ENCODE measurements at regions not wholly inside any gene's neighbourhood (a gene's known extent, or its start where the extent isn't known, plus 50 kb on each side); places are given as distances from the start of the nearest gene placed in this dataset.

DNA sequence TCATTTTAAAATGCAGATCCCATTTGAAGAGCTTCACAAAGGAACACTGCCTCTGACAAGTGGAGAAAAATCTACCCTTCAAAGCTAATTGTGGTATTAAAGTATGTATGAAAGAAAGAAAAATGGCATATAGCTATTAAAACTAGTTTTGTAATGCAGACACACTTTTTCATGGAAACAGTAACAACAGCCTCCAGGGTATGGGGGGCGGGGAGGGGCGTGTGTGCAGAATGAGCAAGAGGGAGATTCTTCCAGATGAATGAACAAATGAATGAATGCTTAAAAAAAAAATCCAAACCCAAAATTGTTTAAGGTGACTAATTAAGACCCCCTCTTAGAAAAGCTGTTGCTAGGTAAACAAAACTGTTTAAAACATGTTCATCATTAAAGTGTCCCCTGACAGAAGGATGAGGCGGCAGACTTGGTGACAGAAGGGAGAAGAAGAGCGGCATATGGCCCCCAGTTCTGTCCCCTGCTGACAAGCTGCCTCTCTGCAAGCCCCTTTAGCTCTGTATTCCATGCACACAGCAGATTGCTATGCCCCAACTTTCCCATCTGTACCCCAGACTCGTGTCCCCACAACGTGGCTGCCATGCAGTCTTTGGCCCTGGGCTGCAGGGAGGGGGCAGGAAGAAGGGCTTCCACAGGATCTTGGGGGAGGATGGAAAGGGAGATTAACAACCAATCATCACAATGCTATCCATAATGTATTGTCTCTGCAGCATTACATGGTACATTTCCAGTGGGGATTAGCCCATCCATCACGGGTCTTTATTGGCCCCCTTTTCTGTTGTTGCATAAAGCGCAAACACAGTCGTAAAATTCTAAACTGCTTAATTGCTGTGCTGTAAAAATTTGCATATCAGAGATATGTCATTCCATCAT is 108.4 kb upstream of the OLIG3 start:
- no peak for DNase-seq (ENCODE audit: low read depth, low spot score)
- in situ Hi-C loops (cut with HindIII; ENCODE audit: low sequenced_read_pairs), result no loop called here
- TF ChIP-seq, protein P1, sequence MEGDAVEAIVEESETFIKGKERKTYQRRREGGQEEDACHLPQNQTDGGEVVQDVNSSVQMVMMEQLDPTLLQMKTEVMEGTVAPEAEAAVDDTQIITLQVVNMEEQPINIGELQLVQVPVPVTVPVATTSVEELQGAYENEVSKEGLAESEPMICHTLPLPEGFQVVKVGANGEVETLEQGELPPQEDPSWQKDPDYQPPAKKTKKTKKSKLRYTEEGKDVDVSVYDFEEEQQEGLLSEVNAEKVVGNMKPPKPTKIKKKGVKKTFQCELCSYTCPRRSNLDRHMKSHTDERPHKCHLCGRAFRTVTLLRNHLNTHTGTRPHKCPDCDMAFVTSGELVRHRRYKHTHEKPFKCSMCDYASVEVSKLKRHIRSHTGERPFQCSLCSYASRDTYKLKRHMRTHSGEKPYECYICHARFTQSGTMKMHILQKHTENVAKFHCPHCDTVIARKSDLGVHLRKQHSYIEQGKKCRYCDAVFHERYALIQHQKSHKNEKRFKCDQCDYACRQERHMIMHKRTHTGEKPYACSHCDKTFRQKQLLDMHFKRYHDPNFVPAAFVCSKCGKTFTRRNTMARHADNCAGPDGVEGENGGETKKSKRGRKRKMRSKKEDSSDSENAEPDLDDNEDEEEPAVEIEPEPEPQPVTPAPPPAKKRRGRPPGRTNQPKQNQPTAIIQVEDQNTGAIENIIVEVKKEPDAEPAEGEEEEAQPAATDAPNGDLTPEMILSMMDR (IDR thresholded peaks at IDR 0.05; ENCODE audit: low read depth, low read length), result no peak
- no peak overlapping the region for H3K4me3 ChIP-seq (ENCODE audit: low read depth, low read length)

DNA sequence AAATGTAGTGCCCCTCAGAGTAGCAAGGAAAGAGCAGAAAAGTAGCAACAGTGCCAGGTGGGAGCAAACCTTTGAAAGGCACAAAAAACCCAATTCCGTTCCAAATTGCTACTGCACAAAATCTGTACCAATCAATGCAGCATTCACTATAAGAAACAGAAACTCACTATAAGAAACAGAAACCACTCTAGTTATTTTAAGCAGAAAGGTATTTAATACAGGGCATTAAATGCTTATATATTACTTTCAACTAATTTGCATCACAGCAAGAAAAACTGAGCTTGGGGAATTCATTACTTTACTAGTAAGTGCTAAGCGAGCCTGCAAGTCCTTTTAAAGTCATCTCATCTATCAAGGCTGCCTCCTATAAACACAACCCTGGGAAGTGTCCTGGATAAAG is 116.5 kb upstream of the OLIG3 start:
- H3K4me3 ChIP-seq (ENCODE audit: low read depth, low read length), result no peak overlapping the region
- TF ChIP-seq, protein P1 (IDR thresholded peaks at IDR 0.05; ENCODE audit: low read depth, low read length), result no peak
- DNase-seq (ENCODE audit: low read depth, low spot score), result no peak
- in situ Hi-C loops (cut with HindIII; ENCODE audit: low sequenced_read_pairs), result no loop called here

DNA sequence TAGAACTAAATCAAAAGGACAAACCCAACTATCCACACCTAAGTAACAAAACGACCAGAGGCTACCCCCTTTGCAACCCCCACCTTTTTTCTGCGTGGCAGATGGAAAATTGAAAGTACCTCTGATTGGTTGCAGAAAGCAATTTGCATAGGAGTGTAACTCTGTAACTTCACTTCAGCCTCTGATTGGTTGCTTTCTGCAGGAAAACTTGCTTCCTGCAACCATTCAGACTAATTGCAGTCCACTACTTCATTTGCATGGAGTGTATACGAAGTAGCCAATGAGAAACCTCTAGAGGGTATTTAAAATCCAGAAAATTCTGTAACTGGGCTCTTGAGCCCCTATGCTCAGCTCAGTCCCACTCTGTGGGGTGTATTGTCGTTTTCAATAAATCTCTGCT is 129.1 kb upstream of the OLIG3 start:
- no peak for DNase-seq (ENCODE audit: low read depth, low spot score)
- TF ChIP-seq, protein P1 (IDR thresholded peaks at IDR 0.05; ENCODE audit: low read depth, low read length), result no peak
- no peak overlapping the region for H3K4me3 ChIP-seq (ENCODE audit: low read depth, low read length)
- in situ Hi-C loops (cut with HindIII; ENCODE audit: low sequenced_read_pairs), result no loop called here

DNA sequence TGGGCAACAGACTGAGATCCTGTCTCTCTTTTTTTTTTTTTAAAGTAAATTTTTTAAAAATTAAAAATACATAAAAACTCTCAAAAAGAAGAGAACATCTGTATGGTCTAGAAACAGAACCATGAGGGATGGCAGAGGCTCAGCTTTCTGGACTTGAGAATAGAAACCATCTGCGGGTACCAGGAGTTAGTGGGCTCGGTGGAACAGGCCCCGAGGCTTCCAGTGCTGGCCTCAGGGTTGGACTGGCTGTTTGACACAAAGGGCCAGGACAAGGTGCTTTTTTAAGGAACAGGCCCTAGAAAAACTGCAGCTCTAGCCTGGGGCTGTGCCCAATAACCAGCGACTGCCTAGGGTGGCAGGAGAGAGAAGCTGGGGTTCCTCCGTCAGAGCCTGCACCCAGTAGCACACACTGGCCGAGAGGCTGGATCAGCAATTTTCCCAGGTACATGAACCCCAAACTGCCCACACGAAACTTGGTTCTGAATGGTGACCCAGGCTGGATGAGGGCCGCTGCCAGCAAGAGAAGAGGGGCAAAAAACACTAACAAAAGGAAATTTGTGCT is 131.0 kb upstream of the OLIG3 start:
- in situ Hi-C loops (cut with HindIII; ENCODE audit: low sequenced_read_pairs), result no loop called here
- no peak for DNase-seq (ENCODE audit: low read depth, low spot score)
- TF ChIP-seq, protein P1 (IDR thresholded peaks at IDR 0.05; ENCODE audit: low read depth, low read length), result no peak

DNA sequence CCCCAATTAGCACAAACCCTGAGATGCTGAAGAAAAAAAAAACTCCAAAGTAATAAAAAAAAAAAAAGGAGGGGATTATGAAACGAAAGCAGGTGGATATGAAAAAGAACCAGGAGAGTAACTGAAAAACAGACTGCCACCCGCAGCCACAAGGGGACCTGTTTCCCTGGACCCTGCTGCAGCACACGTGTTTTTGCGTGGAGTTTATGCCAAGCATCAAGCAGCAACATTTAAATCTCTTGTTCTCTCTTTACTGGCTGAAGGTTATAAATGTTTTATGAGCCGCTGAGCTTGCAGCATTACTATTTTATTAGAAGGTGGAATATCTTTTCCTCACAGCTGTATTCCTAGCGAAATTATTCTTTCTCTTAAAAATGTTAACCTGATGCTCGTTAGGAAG is 131.6 kb upstream of the OLIG3 start:
- TF ChIP-seq, protein P1 (IDR thresholded peaks at IDR 0.05; ENCODE audit: low read depth, low read length), result no peak
- DNase-seq (ENCODE audit: low read depth, low spot score), result no peak
- H3K4me3 ChIP-seq (ENCODE audit: low read depth, low read length), result no peak overlapping the region
- in situ Hi-C loops (cut with HindIII; ENCODE audit: low sequenced_read_pairs), result no loop called here

More for the DNA sequence above, 131.0 kb upstream of the OLIG3 start:
- no peak overlapping the region for H3K4me3 ChIP-seq (ENCODE audit: low read depth, low read length)

DNA sequence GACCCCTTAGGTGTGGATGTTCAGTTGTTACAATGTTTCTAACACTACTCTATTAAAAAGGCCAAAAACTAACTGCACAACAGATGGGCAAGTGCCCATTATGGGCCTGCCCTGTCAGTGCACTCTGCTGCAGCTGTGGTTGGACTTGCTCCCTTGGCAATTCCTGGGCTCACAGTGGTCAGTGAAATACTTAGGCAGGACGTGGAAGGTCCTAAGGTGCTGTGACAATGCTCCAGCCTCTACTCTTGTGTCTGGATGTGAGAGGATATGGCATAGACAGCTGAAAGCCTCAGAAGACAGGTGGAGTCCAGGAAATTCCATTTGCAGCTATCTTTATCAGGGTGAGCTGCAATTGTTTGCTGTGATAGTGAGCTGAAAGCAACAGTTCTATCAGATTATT is 136.5 kb upstream of the OLIG3 start:
- TF ChIP-seq, protein P1 (IDR thresholded peaks at IDR 0.05; ENCODE audit: low read depth, low read length), result no peak
- no peak overlapping the region for H3K4me3 ChIP-seq (ENCODE audit: low read depth, low read length)
- no peak for DNase-seq (ENCODE audit: low read depth, low spot score)
- in situ Hi-C loops (cut with HindIII; ENCODE audit: low sequenced_read_pairs), result no loop called here
